GM12878 (cell line): ENCODE measurements at regions not wholly inside any gene's neighbourhood (a gene's known extent, or its start where the extent isn't known, plus 50 kb on each side); places are given as distances from the start of the nearest gene placed in this dataset.

ENCODE experiments used
- ATAC-seq: fragments of 200-7000 bp; cut with Tn5 transposase; 3 replicates; pipeline ENCODE4 v1.9.1; 2020; ENCODE audit warnings: mild to moderate bottlenecking, moderate library complexity
- BruUV-seq: library from RNA; stranded (reverse); fragments of 400-500 nt; replicated peaks from 2 replicates; lab custom pipeline; 2021; lab: Mats Ljungman, UMichigan
- CTCF ChIA-PET: fragments of 300-600 bp; sonication (Branson Sonifier 250); formaldehyde crosslinking; extraction: SDS; loops from one replicate; lab custom pipeline; 2021; ENCODE audit warnings: inconsistent platforms; lab: Yijun Ruan, JAX
- POLR2A ChIA-PET: fragments of 350-600 bp; formaldehyde crosslinking; extraction: SDS; loops from one replicate; lab custom pipeline; 2021; ENCODE audit warnings: inconsistent platforms; lab: Charles Lee
- RAD21 ChIA-PET: fragments of 300-600 bp; sonication (Branson Sonifier 250); formaldehyde crosslinking; loops from one replicate; lab custom pipeline; 2023; ENCODE audit warnings: antibody characterized with exemption; ENCODE audit not compliant: unreplicated experiment; lab: Charles Lee
- SMC1A ChIA-PET: fragments of 300-600 bp; sonication (Branson Sonifier 250); formaldehyde crosslinking; loops from one replicate; lab custom pipeline; 2023; ENCODE audit not compliant: unreplicated experiment, uncharacterized antibody; lab: Charles Lee
- DNase-seq: peaks from one replicate; pipeline ENCODE4 v3.0.0-alpha.2; 2011; ENCODE audit warnings: low read depth, low spot score
- FAIRE-seq: peaks from 3 replicates; lab custom pipeline; 2011; peaks lifted over from hg19 to GRCh38; lab: Jason Lieb, UNC
- H2AFZ ChIP-seq: 2 replicates; pipeline ENCODE4 v1.6.0; 2011; ENCODE audit warnings: low read depth, low read length, control low read depth; ENCODE audit not compliant: control insufficient read depth
- H3K27ac ChIP-seq: 2 replicates; pipeline ENCODE4 v1.5.1; 2011; ENCODE audit warnings: control low read depth; ENCODE audit not compliant: control insufficient read depth, insufficient read depth
- H3K27me3 ChIP-seq, 2 experiments: replicated peaks in 1 of 2; 2 replicates each; pipeline versions ENCODE4 v1.6.0 to v1.6.1; 2011; ENCODE audit warnings: low read length in 1 of 2; ENCODE audit not compliant: control insufficient read depth in 2 of 2, insufficient read depth in 2 of 2
- H3K36me3 ChIP-seq, 2 experiments: 2 replicates each; pipeline ENCODE4 v1.5.1; 2011; ENCODE audit warnings: low read length in 1 of 2; ENCODE audit not compliant: control insufficient read depth in 2 of 2, insufficient read depth in 2 of 2
- H3K4me1 ChIP-seq: 2 replicates; pipeline ENCODE4 v1.6.1; 2011; ENCODE audit warnings: mild to moderate bottlenecking, low read length, moderate library complexity, mixed read lengths; ENCODE audit not compliant: control insufficient read depth, insufficient read depth
- H3K4me2 ChIP-seq: 2 replicates; pipeline ENCODE4 v1.6.0; 2011; ENCODE audit warnings: control low read depth; ENCODE audit not compliant: control insufficient read depth, insufficient read depth
- H3K4me3 ChIP-seq: fragments of 200-600 bp; sonication (generic); 2 replicates; pipeline ENCODE4 v1.5.1; 2016
- H3K79me2 ChIP-seq: 2 replicates; pipeline ENCODE4 v1.6.0; 2011; ENCODE audit warnings: low read length; ENCODE audit not compliant: control insufficient read depth, insufficient read depth
- H3K9ac ChIP-seq: 2 replicates; pipeline ENCODE4 v1.8.0; 2011; ENCODE audit warnings: low read length, control low read depth, mixed read lengths; ENCODE audit not compliant: control insufficient read depth, insufficient read depth
- H3K9me3 ChIP-seq: replicated peaks from 3 replicates; pipeline ENCODE4 v1.5.1; 2011; ENCODE audit warnings: mild to moderate bottlenecking, low read length; ENCODE audit not compliant: control insufficient read depth, insufficient read depth
- H4K20me1 ChIP-seq: 2 replicates; pipeline ENCODE4 v1.6.0; 2011; ENCODE audit not compliant: control insufficient read depth, insufficient read depth
- CREB1 ChIP-seq: IDR thresholded peaks from 2 replicates; pipeline ENCODE4 v1.6.1; 2012; ENCODE audit warnings: low read depth, mild to moderate bottlenecking, inconsistent platforms
- E4F1 ChIP-seq: fragments of 450-650 bp; IDR thresholded peaks from 2 replicates; pipeline ENCODE4 v1.6.1; 2018; ENCODE audit warnings: borderline replicate concordance, mild to moderate bottlenecking; ENCODE audit not compliant: partially characterized antibody
- FOXM1 ChIP-seq: IDR thresholded peaks from 2 replicates; pipeline ENCODE4 v1.6.1; 2012; ENCODE audit warnings: low read depth, mild to moderate bottlenecking, inconsistent platforms, low read length, moderate library complexity
- GATAD2B ChIP-seq: fragments of 450-650 bp; conservative IDR thresholded peaks from 2 replicates; pipeline ENCODE4 v1.6.1; 2017; ENCODE audit warnings: low read depth, mild to moderate bottlenecking, moderate library complexity
- KAT2A ChIP-seq: conservative IDR thresholded peaks from 2 replicates; pipeline ENCODE4 v1.6.1; 2011; ENCODE audit warnings: low read depth, low read length; ENCODE audit not compliant: control insufficient read depth
- SUZ12 ChIP-seq: fragments of 200-600 bp; sonication (generic); IDR thresholded peaks from one replicate; pipeline ENCODE4 v1.6.1; 2018; ENCODE audit warnings: antibody characterized with exemption, mild to moderate bottlenecking; ENCODE audit not compliant: unreplicated experiment
- USF2 ChIP-seq: IDR thresholded peaks from 2 replicates; pipeline ENCODE4 v1.6.1; 2011; ENCODE audit warnings: low read depth, low read length, improper control_type of control experiment, borderline replicate concordance
- ZBED1 ChIP-seq: IDR thresholded peaks from 2 replicates; pipeline ENCODE4 v1.6.1; 2016; ENCODE audit warnings: borderline replicate concordance
- ZNF622 ChIP-seq: fragments of 450-650 bp; IDR thresholded peaks from 2 replicates; pipeline ENCODE4 v1.6.1; 2017; ENCODE audit warnings: mild to moderate bottlenecking, inconsistent platforms
- ZNF687 ChIP-seq: fragments of 450-650 bp; IDR thresholded peaks from 2 replicates; pipeline ENCODE4 v1.6.1; 2017; ENCODE audit warnings: mild to moderate bottlenecking, moderate library complexity
- WGBS: methylation state at CpG from one replicate; pipeline ENCODE4 v1.1.6; 2016; ENCODE audit warnings: low lambda C conversion rate; ENCODE audit not compliant: insufficient replicate concordance, insufficient coverage; ENCODE audit errors: missing lambda C conversion rate; 5-methylcytosine and 5-hydroxymethylcytosine counted together
- in situ Hi-C: fragments of 300-500 bp; cut with MboI; formaldehyde crosslinking; loops from 9 replicates; pipeline ENCODE4 v1.14.3; 2018; ENCODE audit warnings: mixed read lengths
- intact Hi-C: fragments of 100-400 bp; cut with micrococcal nuclease; formaldehyde crosslinking; loops from one replicate; pipeline ENCODE4 v1.14.2; 2022; ENCODE audit not compliant: unreplicated experiment

- CTCF ChIA-PET: no interaction called here
- in situ Hi-C loops (no loop called here), intact Hi-C loops (no loop called here)
- H3K4me3 ChIP-seq: no peak overlapping the region
- DNase-seq (no peak), ATAC-seq (no peak)
- H3K9me3 ChIP-seq: no peaks in the 10 kb centered on the region
- RAD21 ChIA-PET: no interaction called here
- 11% methylated on average over 2 of the region's 2 CpGs for WGBS
- POLR2A ChIA-PET: no interaction called here
- no peaks in the 10 kb centered on the region for H4K20me1 ChIP-seq
- no peak overlapping the region for H3K27ac ChIP-seq
- H3K79me2 ChIP-seq: no peaks in the 10 kb centered on the region
- no peak for TF ChIP-seq ZBED1
- TF ChIP-seq, all 136 proteins: peak for 0
- Histone ChIP-seq H3K36me3 (no peaks in the 10 kb centered on the region), H2AFZ (no peak overlapping the region), H3K9ac (no peak overlapping the region), H3K4me2 (no peak overlapping the region), H3K4me1 (no peaks in the 10 kb centered on the region), H3K27me3 (no peaks in the 10 kb centered on the region)
- SMC1A ChIA-PET: no interaction called here
- FAIRE-seq: no peak
- BruUV-seq: no TSS peak
These were observed 78.0 kb downstream of the ARL5B start for GRCh38 chr10:18737236-18737635.

GRCh38 chr10:18737841-18738240, 78.6 kb downstream of the ARL5B start:
- no peak overlapping the region for H2AFZ ChIP-seq
- no peaks in the 10 kb centered on the region for H3K79me2 ChIP-seq
- TF ChIP-seq USF2: no peak
- no peak for TF ChIP-seq E4F1
- no peak for TF ChIP-seq FOXM1
- no peak for TF ChIP-seq KAT2A
- TF ChIP-seq CREB1: no peak
- no peak for TF ChIP-seq ZNF622
- TF ChIP-seq SUZ12: no peak
- no peak for TF ChIP-seq GATAD2B
- no peak for TF ChIP-seq ZNF687
- intact Hi-C loops: no loop called here
- no TSS peak for BruUV-seq
- no peaks in the 10 kb centered on the region for H4K20me1 ChIP-seq
- no peak overlapping the region for H3K4me2 ChIP-seq
- no peaks in the 10 kb centered on the region for H3K9me3 ChIP-seq
- DNase-seq (no peak), ATAC-seq (no peak), FAIRE-seq (no peak)
- WGBS: 18% methylated on average over 8 of the region's 8 CpGs
- SMC1A ChIA-PET: no interaction called here
- no peak overlapping the region for H3K27ac ChIP-seq
- no peaks in the 10 kb centered on the region for H3K27me3 ChIP-seq
- no peaks in the 10 kb centered on the region for H3K4me1 ChIP-seq
- RAD21 ChIA-PET: no interaction called here
- POLR2A ChIA-PET: no interaction called here
- no peaks in the 10 kb centered on the region for H3K36me3 ChIP-seq
- CTCF ChIA-PET: no interaction called here
- no peak overlapping the region for H3K9ac ChIP-seq
- in situ Hi-C loops: no loop called here
- H3K4me3 ChIP-seq: no peak overlapping the region
